C4-2B (cell line): ENCODE measurements at regions not wholly inside any gene's neighbourhood (a gene's known extent, or its start where the extent isn't known, plus 50 kb on each side); places are given as distances from the start of the nearest gene placed in this dataset.

Experiments used
- ZFX ChIP-seq: fragments of 450-650 bp; IDR thresholded peaks from 2 replicates; pipeline ENCODE4 v1.6.1; 2017
- TF ChIP-seq, protein P1 (sequence below): fragments of 450-650 bp; conservative IDR thresholded peaks from 2 replicates; pipeline ENCODE4 v1.5.1; 2017; ENCODE audit warnings: mild to moderate bottlenecking

DNA sequence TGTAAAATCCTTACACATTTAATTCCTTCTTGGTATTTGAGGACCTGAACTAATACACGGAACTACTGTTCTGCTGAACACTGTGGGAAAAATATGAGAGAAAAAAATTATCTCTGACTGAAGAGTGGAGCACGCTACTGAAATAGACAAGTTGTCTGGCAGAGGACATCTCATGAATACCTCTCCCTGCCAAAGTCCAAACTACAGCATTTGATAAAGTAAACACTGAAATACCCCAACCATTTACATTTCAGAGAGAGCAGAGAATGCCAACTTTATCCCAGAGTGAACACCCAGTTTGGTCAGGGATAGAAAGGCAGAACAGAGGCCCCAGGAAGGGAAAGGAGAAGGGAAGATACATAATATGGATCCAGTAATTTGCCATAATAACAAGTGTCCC, 920.7 kb downstream of the SQOR start:
- TF ChIP-seq, protein P1, sequence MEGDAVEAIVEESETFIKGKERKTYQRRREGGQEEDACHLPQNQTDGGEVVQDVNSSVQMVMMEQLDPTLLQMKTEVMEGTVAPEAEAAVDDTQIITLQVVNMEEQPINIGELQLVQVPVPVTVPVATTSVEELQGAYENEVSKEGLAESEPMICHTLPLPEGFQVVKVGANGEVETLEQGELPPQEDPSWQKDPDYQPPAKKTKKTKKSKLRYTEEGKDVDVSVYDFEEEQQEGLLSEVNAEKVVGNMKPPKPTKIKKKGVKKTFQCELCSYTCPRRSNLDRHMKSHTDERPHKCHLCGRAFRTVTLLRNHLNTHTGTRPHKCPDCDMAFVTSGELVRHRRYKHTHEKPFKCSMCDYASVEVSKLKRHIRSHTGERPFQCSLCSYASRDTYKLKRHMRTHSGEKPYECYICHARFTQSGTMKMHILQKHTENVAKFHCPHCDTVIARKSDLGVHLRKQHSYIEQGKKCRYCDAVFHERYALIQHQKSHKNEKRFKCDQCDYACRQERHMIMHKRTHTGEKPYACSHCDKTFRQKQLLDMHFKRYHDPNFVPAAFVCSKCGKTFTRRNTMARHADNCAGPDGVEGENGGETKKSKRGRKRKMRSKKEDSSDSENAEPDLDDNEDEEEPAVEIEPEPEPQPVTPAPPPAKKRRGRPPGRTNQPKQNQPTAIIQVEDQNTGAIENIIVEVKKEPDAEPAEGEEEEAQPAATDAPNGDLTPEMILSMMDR = no peak
- TF ChIP-seq ZFX = no peak
